ENCODE measurements at regions not wholly inside any gene's neighbourhood (a gene's known extent, or its start where the extent isn't known, plus 50 kb on each side); places are given as distances from the start of the nearest gene placed in this dataset.

DNA sequence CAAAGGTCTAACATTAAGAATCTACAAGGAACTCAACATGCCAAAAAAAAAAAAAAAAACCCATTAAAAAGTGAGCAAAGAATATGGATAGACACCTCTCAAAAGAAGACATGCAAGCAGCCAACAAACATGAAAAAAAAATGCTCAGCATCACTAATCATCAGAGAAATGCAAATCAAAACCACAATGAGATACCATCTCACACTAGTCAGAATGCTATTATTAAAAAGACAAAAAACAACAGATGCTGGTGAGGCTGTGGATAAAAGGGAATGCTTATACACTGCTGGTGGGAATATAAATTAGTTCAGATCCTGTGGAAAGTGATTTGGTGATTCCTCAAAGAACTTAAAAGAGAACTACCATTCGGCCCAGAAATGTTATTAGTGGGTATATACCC, 257.7 kb upstream of the PLET1 start:
- Histone ChIP-seq H3K36me3 (ENCODE audit: control insufficient read depth in 2 of 2, extremely low read depth in 1 of 2, insufficient read depth in 2 of 2, low read length in 2 of 2) (no peaks in the 10 kb centered on the region), H3K27me3 (ENCODE audit: control insufficient read depth in 2 of 2, insufficient read depth in 2 of 2, low read length in 2 of 2) (no peaks in the 10 kb centered on the region), H2AFZ (ENCODE audit: low read depth, low read length) (no peak overlapping the region), H3K9me3 (replicated peaks; ENCODE audit: control insufficient read depth, insufficient read depth, low read length) (no peaks in the 10 kb centered on the region), H3K9ac (replicated peaks; ENCODE audit: extremely low read depth, insufficient read depth, low read length) (no peak overlapping the region), H3K4me3 (replicated peaks in 1 of 3; ENCODE audit: insufficient read depth in 1 of 3, low read depth in 1 of 3, low read length in 3 of 3) (no peak overlapping the region), H3K4me1 (ENCODE audit: control insufficient read depth, extremely low read depth, insufficient read depth, low read length) (no peaks in the 10 kb centered on the region), H3K27ac (ENCODE audit: insufficient read depth, low read depth, low read length) (no peak overlapping the region), H3K4me2 (ENCODE audit: insufficient read depth, low read length) (no peak overlapping the region), H3K9me1 (replicated peaks; ENCODE audit: control insufficient read depth, extremely low read depth, insufficient read depth, low read length) (no peaks in the 10 kb centered on the region), H3K79me2 (ENCODE audit: control insufficient read depth, insufficient read depth, low read length) (no peaks in the 10 kb centered on the region), H4K20me1 (replicated peaks; ENCODE audit: control insufficient read depth, extremely low read depth, insufficient read depth, low read length) (no peaks in the 10 kb centered on the region)
- TF ChIP-seq, protein P1, sequence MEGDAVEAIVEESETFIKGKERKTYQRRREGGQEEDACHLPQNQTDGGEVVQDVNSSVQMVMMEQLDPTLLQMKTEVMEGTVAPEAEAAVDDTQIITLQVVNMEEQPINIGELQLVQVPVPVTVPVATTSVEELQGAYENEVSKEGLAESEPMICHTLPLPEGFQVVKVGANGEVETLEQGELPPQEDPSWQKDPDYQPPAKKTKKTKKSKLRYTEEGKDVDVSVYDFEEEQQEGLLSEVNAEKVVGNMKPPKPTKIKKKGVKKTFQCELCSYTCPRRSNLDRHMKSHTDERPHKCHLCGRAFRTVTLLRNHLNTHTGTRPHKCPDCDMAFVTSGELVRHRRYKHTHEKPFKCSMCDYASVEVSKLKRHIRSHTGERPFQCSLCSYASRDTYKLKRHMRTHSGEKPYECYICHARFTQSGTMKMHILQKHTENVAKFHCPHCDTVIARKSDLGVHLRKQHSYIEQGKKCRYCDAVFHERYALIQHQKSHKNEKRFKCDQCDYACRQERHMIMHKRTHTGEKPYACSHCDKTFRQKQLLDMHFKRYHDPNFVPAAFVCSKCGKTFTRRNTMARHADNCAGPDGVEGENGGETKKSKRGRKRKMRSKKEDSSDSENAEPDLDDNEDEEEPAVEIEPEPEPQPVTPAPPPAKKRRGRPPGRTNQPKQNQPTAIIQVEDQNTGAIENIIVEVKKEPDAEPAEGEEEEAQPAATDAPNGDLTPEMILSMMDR (IDR thresholded peaks at IDR 0.05; ENCODE audit: extremely low read depth in 1 of 2, insufficient read depth in 1 of 2, low read depth in 1 of 2, low read length in 2 of 2): no peak
- no peak for TF ChIP-seq FOS (IDR thresholded peaks at IDR 0.05; ENCODE audit: borderline replicate concordance, insufficient read depth, low read length)
- no peak for TF ChIP-seq MYC (IDR thresholded peaks at IDR 0.05; ENCODE audit: low read depth, low read length)
- TF ChIP-seq GATA2 (IDR thresholded peaks at IDR 0.05; ENCODE audit: insufficient read depth, insufficient read length, low read depth, low read length): no peak
- TF ChIP-seq EZH2 (IDR thresholded peaks at IDR 0.05; ENCODE audit: borderline replicate concordance, low read depth, low read length, severe bottlenecking): no peak
- TF ChIP-seq JUN (IDR thresholded peaks at IDR 0.05; ENCODE audit: borderline replicate concordance, insufficient read depth, insufficient read length, low read depth): no peak
- no peak for TF ChIP-seq POLR2A (IDR thresholded peaks at IDR 0.05; ENCODE audit: low read depth, low read length)
- no peak for TF ChIP-seq POLR2AphosphoS5 (IDR thresholded peaks at IDR 0.05; ENCODE audit: insufficient read depth, low read depth, low read length)
- TF ChIP-seq, protein P2, sequence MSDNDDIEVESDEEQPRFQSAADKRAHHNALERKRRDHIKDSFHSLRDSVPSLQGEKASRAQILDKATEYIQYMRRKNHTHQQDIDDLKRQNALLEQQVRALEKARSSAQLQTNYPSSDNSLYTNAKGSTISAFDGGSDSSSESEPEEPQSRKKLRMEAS (IDR thresholded peaks at IDR 0.05; ENCODE audit: insufficient read depth, insufficient read length): no peak
- dilution Hi-C loops (cut with MboI; ENCODE audit: extremely low pct_ligation_motif_present, low sequenced_read_pairs) (no loop called here), intact Hi-C loops (cut with micrococcal nuclease) (no loop called here)
- FAIRE-seq: no peak
- no peak for DNase-seq (ENCODE audit: low read depth, low spot score)
- POLR2A ChIA-PET: no interaction called here
- CTCF ChIA-PET: no interaction called here
- BruUV-seq (replicated peaks): no TSS peak
